HG03066 (cell line): ENCODE measurements at regions not wholly inside any gene's neighbourhood (a gene's known extent, or its start where the extent isn't known, plus 50 kb on each side); places are given as distances from the start of the nearest gene placed in this dataset.

Experiments used
- ATAC-seq: cut with Tn5 transposase; IDR thresholded peaks from one replicate; pipeline ENCODE4 v1.9.1; 2021; ENCODE audit warnings: low read depth; ENCODE audit not compliant: unreplicated experiment

DNA sequence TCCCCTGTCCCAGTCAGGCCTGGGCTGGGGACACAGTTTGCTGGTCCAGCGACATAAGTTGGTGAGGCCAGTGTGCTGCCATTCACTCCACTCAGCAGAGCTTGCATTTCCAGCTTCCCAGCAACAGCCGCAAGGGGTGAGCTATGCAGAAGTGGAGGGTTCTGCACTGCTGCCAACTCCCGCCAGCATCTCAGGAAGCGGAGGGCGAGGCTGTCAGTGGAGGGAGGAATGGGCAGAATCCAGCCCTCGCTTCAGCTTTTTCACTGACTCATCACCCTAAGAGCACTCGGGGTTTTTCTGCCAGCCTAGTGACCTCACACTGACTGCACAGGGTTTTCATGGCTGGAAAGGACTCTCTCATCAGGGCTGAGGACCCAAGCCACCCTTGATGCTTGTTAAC lies 625.1 kb upstream of the MKI67 start:
- no peak for ATAC-seq

DNA sequence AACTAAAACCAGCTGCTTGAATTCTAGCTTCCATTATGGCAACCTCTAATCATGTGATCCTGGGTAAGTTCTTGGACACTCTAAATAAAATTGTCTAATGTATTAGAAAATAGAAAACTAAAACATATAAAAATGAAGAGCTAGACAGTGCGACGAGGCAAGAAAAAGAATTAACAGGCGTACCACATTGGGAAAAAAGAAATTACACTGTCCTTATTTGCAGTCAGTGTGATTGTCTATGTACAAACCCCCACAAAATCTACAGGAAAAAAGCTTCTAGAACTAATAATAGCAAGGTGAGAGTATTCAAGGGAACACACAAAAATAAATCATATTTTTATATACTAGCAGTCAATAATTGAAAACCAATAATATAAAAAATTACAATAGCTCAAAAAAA lies 625.6 kb upstream of the MKI67 start:
- no peak for ATAC-seq

DNA sequence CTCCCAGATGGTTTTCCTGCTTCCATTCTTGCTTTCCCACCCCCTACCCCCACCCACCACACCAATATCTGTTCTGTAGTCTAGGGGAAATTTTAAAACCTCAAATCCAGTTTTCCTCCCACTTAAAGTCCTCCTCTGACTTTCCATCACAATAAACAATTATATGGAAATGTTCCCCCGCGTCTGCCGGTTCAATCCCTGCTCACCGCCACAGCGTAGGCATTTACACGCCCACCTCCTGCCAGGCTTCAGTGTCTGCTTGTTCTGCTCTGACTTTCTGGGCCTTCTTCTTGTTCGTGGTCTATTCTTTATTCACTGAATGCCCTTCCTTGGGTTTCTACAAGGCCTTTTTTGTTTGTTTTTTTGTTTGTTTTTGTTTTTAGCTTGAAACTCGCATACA lies 633.0 kb upstream of the MKI67 start:
- no peak for ATAC-seq

DNA sequence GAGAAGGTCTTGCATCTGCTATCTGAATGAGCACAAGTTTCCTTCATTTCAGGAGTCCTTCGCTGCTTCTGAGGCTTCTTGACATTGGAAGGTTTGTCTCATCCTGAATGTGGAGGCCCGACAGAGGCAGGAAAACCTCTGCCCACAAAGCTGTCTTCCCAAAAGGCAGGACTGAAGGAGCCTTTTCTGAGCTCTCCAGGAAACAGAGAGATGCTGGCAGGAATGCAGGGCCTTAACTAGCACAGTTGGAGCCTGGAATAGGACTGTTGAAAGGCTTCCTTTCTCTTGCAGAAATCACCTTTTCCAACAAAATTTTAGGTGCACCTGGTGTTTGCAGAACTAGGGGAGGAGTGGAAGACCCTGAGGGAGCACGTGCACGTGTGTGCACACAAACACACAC lies 637.4 kb upstream of the MKI67 start:
- ATAC-seq: no peak

DNA sequence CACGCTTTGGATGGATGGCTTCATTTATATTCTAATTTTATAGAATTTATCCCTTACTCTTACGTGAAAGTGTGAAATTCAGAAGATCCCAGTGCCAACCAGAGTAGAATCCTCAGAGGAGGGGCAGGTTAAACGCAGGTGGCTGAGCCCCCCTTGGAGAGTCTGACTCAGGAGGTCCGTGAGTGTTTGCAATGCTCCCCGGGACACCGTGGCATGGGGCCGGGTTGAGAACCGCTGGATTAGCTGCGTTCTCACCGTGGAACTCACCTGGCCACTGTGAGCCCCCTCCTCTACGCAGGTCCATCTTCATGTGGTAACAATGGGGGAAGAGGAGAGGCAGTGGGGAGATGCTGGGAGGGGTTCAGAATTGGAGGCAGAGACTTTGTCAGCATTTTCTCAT lies 638.0 kb upstream of the MKI67 start:
- no peak for ATAC-seq

DNA sequence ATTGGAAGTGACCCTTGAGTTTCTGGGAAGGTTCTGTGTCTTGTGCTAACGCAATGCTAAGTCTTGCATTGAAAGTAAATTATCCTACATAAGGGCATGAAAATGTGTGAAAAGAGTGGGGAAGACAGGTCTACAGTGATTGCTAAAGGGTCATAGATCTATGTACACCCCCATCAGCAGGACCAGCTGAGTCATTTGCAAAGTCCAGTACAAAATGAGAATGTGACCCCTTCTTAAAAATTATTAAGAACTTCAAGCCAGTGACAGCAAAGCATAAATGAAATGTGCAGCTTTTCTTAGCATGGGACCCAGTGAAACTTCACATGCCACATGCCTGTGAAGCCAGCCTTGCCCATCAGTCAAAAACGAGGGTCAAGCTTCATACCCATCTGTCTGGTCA lies 640.7 kb upstream of the MKI67 start:
- ATAC-seq: no peak

DNA sequence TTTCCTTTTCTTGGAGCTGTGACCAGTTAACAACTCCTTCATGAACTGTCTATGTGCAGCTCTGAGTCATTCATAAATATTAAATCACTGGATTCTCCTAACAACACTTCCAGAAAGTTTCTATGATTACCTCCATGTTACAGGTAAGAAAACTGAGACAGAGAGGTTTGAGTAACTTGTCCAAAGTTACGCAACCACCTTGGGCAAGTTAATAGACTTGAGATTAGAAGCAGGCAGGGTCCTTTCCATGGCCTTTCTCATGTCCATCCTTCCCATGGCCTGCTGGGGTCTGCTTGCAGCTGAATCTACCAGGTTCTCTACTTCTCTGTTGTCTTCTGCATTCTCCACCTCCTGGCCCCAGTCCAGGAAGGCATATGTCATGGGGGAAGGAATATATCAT lies 648.8 kb upstream of the MKI67 start:
- ATAC-seq: no peak

DNA sequence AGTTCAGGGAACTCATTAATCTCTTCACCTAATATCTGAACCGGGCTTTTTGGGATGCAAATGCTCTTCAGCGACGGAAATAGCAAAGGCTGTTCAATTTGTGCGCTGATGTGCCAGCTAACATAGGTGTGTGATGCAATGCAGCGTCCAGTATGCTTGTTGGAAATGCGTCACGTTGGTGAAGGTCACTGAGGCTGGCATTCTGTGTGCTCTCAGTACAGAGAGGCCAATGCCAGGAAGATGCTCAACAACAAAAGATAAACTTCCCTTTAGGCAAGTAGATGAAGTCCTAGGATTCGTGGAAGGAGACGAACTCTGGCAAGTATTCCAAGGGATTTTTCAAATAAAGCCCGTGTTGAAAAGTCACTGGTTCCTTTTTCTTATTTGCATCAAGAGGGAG lies 649.5 kb upstream of the MKI67 start:
- no peak for ATAC-seq

DNA sequence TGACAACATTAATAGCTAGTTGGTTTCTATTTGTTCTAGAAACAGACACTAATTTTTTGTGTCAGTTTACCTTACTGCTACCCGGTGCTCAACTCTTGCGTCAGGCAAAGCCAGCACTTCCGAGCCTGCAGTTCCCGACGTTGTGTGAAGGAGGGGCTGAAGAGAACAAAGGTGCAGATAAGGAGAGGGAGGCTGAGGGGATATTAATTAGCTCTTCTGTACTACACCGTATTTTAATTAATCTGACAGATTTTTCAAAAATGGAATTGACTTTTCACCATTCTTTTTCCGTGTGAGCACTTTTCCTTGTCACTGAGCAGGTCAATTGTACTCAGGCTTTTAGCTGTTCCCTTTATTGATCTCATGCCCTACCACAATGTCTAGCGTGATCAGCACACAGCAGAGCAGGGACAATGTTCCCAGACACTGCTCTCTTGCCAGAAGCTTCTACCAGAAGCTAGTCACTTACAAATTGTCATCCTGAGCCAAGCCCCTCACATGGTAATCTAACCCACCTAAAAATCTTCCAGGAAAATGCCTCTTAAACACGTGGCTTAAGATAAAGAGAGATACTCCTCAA lies 650.5 kb upstream of the MKI67 start:
- no peak for ATAC-seq

DNA sequence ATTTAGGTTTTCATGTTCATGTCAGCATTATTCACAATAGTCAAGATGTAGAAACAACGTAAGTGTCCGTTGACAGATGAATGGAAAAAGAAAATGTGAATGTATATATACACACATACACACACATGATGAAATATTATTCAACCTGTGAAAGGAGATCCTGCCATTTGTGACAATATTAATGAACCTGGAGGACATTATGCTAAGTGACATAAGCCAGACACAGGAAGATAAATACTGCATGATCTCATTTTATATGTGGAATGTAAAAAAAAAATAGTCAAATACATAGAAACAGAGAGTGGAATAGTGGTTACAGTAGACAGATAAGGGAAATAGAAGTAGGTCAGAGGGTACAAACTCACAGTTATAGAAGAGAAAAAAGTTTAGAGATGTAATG lies 651.1 kb upstream of the MKI67 start:
- ATAC-seq: no peak

DNA sequence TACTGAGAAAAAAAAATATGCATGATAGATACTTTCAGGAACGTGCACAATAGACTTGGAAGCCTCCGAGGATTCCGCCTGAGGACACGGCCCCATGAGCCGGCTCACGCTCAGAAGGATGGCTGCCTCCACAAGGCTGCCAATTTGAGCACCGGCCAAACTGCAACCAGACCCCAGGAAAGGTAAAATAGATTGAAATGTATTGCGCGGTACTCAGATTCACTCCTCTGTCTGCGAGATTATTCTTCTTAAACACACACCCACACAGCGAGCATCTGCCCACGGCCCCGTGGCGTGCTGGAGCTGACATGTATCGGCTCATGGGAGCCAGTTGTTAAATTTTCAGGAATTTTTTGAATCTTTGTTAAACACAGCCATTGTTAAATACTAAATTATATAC lies 653.2 kb upstream of the MKI67 start:
- no peak for ATAC-seq

DNA sequence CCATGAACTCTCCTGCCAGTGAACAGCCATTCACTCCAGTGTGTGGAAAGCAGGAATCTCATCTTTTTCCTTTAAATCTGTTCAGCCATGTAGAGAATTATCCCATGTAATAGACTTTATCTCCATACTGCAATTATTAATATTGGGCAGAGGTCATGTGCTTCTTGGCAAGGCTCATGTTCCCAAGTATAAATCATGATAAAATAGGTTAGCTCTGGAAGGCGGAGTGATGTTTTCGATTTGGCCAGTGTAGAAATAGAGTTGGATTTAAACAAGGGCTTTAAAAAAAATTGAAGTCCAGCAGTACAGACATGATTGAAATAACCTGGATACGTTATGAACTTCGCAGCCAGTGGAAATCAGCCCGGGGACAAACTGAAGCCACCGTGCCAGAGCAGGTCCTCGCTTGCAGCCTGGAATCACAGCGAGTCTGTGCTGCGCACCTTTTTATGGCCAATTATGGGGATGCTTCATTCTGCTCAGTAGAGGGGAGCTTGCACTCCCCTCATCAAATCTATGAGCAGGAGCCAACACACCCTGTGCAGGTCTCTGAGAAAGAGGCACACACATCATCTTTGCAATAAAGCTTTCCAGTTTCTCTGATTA lies 654.0 kb upstream of the MKI67 start:
- ATAC-seq: no peak

DNA sequence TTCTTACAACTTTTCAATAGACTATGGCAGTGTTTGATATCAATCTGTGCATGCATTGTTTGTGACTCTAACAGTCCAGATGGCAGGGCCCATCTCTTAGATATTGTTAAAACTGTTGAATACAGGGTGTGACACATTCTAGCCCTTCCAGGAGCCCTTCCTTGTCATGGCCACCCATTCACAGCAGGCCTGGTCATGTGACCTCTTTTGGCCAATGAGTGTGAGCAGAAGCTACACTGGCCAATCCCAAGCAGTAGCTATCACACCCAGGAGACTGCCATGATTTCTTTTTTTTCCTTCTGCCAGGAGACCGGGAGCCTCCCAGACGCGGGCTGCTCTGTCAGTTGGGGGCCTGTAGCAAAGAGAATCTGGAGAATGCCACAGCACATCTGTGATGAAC lies 655.4 kb upstream of the MKI67 start:
- ATAC-seq: no peak

DNA sequence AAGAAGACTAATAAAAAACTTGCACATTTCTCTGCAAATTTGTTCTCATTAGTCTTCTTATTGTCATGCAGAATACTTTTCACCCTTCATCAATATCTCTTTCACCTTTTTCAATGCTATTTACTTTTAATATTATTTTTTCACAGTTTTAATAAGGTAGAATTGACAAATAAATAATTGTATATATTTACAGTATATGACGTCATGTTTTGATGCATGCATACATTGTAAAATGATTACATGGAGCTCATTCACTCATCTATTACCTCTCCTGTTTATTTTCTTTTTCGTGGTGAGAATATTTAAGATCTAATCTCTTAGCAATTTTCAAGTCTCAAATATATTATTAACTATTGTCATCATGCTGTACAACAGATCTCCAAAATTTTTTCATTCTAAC lies 658.2 kb upstream of the MKI67 start:
- no peak for ATAC-seq

DNA sequence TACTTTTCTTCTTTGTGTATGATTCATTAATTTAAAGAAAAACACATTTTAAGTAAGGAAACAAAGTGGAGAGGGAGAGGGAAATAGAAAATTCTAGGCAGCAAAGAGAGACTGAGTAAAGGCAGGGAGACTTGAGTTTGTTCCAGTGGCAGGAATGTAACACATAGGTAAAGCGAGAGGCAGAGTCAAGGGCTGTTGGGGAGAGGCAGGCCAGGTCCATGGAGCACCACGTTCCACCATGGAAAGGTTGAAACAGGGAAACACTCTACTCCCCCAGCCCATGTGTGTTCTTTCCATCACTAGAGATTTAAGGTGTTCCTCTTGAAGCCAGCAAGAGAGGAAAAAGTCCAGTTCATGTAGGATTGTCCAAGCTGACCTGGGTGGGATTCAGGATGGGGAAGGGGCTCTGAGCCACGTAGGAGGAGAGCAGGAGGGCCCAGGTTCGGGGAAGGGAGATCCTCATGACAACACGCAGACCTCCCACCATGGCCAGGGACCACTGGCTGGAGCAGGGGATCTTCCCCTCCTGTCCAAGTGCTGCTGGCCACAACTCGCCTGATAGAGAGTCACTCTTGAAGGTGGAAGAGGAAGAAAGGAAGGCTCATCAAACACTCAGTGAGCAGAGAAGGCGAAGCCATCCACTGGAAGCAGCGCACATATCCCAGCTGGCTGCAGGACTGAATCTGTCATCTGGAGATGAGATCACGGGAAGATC lies 666.4 kb upstream of the MKI67 start:
- no peak for ATAC-seq

DNA sequence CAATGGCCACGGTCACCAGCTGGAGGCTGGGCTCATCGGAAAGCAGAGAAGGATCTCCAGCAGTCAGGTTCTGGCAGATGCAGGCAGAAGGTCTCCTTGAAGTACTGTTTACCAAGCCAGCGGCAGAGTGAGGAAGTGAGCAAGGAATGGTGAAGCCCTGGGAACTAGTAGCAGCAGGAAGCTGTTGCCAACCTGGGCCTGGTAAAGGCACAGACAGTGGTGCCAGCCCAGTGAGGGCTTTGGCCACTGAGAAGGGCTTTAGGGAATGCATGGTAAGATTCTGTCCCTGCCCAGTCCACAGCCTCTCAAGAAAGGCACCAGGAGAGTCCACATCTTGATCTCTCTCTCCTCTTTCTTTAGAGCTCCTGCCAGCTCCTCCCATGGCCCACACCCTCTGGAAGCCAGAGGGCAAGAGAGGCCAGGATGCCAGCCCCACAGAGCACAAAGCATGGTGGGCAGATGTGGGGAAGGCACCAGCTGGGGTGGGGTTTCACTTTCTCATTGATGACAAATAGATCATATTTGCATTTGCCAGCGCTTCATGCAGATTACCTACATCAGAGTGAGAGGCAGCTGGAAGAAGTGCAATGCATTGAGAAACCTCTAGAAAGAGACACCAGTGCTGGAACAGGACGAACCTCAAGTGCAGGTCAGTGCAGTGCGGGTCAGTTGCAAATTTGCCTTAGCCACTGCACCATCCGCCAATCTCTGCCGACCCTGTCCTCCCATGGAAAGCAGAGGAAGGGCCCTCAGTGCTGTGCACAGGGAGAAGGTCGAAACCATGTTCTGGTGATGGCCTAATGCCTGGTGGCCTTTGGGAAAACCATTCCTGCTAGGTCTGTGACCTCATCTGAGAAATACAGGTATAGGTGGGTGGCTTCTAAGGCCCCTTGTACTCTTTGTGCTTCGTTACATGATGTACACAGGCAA lies 667.8 kb upstream of the MKI67 start:
- ATAC-seq: no peak

DNA sequence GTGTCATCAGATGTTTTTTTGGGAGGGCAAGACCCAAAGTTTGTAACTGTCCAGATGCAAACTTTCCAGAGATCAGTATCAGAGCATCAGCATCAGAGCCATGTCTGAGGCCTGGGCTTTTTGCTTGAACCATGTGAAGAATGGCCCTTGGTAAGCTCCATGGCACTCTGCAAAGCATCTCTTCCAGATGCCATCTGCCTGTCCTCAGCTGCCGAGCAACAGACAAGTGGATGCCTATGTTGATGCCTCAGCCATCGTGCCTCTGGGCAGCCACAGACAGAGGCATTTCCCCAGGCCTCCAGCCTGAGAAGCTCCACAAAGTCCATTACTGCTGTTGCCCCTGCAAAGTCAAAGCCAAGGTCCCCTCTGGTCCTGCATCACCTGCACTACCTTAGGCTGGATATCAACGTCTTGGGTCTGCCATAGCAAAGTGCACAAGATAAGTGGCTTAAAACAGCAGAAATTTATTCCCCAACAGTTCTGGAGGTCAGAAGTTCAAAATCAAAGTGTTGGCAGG lies 670.2 kb upstream of the MKI67 start:
- ATAC-seq: no peak

DNA sequence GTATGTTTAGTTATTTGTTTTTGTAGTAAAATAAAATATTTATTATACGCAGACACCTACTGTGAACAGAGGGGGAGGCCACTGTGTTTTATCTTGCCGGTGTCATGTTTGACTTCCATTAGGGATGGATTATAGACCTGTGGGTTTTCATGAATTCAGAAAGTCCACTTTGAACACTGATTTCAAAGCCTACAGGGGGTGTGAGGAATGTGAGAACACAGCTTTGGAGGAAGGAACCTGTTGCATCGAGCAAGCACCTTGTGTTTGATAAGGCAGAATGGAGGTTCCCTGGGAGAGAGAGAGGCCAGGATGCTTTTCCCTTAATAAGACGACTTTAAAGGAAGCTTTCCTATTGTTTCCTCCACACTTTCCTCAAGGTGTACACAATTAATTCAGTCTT lies 665.0 kb upstream of the MGMT start:
- ATAC-seq: no peak

DNA sequence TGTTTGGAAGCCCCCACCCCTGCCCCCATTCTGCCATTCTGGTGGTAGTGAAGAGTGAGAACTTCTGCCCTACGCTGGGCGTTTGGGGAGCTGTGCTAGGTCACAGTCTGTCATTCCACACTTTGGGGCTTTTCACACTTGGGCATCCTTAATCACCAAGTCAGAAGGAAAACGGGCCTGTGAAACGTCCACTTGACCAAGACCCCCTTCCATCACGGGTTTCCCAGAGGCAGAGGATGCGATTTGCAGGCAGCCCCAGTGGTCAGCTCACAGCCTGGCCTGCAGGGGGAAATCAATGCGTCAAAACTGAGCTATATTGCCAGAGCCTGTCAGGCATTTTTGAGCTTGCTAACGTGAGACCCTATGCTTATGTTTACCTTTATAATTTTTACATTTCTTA lies 663.3 kb upstream of the MGMT start:
- no peak for ATAC-seq

DNA sequence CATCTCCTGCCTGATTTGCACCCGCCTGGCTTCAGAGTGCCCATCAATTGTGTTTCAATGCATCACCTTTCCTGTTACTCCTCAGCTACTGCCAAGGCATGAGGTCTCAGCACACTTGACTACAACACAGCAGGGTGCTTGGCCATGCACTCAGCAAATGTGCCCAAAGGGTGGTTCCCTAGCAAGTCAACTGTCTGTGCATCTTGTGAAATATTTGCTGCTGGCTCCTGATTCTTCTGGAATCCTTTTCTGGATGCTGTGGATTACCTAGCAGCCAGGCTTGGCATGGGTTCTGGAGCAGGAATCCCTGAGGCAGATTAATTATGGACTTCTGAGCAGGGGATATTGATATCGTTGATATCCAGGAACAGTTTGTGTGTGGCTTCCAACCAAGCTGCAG lies 662.6 kb upstream of the MGMT start:
- ATAC-seq: no peak

DNA sequence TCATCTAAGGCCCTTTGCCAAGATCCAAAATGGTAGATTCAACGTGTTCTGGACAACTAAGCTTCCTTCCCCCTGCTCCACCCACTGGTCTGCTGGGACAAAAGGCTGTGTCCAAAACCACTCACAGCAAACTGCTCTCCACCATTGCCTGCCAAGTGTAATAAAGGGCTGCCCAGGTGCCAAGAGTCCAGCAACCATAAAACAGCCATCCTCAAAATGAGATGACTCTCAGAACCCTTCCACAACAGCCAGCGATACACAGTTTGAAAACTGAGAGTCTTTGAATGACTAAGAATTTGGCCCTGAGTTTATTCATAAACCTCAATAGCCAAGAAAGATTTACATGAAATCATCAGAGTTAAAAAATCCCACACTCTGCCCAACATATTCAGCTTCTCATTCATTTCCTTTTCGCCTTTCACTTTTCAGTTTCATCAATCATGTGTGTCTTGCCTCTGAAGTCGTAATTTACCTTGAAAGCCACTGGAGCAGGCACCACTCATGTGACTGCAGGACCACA lies 658.1 kb upstream of the MGMT start:
- ATAC-seq: no peak
